ENCODE measurements at regions not wholly inside any gene's neighbourhood (a gene's known extent, or its start where the extent isn't known, plus 50 kb on each side); places are given as distances from the start of the nearest gene placed in this dataset.

GRCh38 chr3:18233987-18234716 is 191.0 kb downstream of the SATB1 start:
- H3K9me3 Mint-ChIP-seq (ENCODE audit: unreplicated experiment): peaks cover 2% of the 10 kb centered on the region
- no peaks in the 10 kb centered on the region for H3K36me3 Mint-ChIP-seq (ENCODE audit: unreplicated experiment)
- no peak for TF ChIP-seq CTCF (IDR thresholded peaks at IDR 0.05; ENCODE audit: partially characterized antibody, unreplicated experiment)
- peak overlapping the region; percentile 20 for H3K27ac Mint-ChIP-seq (ENCODE audit: unreplicated experiment)
- H3K27me3 Mint-ChIP-seq (ENCODE audit: unreplicated experiment): peaks cover 1% of the 10 kb centered on the region
- H3K4me1 Mint-ChIP-seq (ENCODE audit: low read depth, unreplicated experiment): peaks cover 19% of the 10 kb centered on the region
- H3K4me3 Mint-ChIP-seq (ENCODE audit: unreplicated experiment): no peak overlapping the region
- no peak for DNase-seq

- Mint-ChIP-seq H3K36me3 (ENCODE audit: unreplicated experiment) (no peaks in the 10 kb centered on the region), H3K4me1 (ENCODE audit: low read depth, unreplicated experiment) (peaks cover 4% of the 10 kb centered on the region), H3K9me3 (ENCODE audit: unreplicated experiment) (peaks cover 2% of the 10 kb centered on the region), H3K27me3 (ENCODE audit: unreplicated experiment) (peaks cover 1% of the 10 kb centered on the region), H3K4me3 (ENCODE audit: unreplicated experiment) (no peak overlapping the region), H3K27ac (ENCODE audit: unreplicated experiment) (no peak overlapping the region)
- no peak for TF ChIP-seq CTCF (IDR thresholded peaks at IDR 0.05; ENCODE audit: partially characterized antibody, unreplicated experiment)
- no peak for DNase-seq
These were observed 192.8 kb downstream of the SATB1 start for GRCh38 chr3:18232317-18232716.

- Mint-ChIP-seq H3K4me3 (ENCODE audit: unreplicated experiment) (no peak overlapping the region), H3K27me3 (ENCODE audit: unreplicated experiment) (peaks cover 2% of the 10 kb centered on the region), H3K4me1 (ENCODE audit: low read depth, unreplicated experiment) (peaks cover 6% of the 10 kb centered on the region), H3K36me3 (ENCODE audit: unreplicated experiment) (no peaks in the 10 kb centered on the region), H3K9me3 (ENCODE audit: unreplicated experiment) (no peaks in the 10 kb centered on the region), H3K27ac (ENCODE audit: unreplicated experiment) (no peak overlapping the region)
- no peak for DNase-seq
- no peak for TF ChIP-seq CTCF (IDR thresholded peaks at IDR 0.05; ENCODE audit: partially characterized antibody, unreplicated experiment)
These were observed 197.1 kb downstream of the SATB1 start for GRCh38 chr3:18228060-18228459.

GRCh38 chr3:18225709-18226108 is 199.4 kb downstream of the SATB1 start:
- DNase-seq: no peak
- Mint-ChIP-seq H3K27ac (ENCODE audit: unreplicated experiment) (no peak overlapping the region), H3K4me1 (ENCODE audit: low read depth, unreplicated experiment) (peaks cover 12% of the 10 kb centered on the region), H3K27me3 (ENCODE audit: unreplicated experiment) (peaks cover 2% of the 10 kb centered on the region), H3K4me3 (ENCODE audit: unreplicated experiment) (no peak overlapping the region), H3K36me3 (ENCODE audit: unreplicated experiment) (no peaks in the 10 kb centered on the region), H3K9me3 (ENCODE audit: unreplicated experiment) (no peaks in the 10 kb centered on the region)
- TF ChIP-seq CTCF (IDR thresholded peaks at IDR 0.05; ENCODE audit: partially characterized antibody, unreplicated experiment): no peak

- no peak for TF ChIP-seq CTCF (IDR thresholded peaks at IDR 0.05; ENCODE audit: partially characterized antibody, unreplicated experiment)
- no peak overlapping the region for H3K27ac Mint-ChIP-seq (ENCODE audit: unreplicated experiment)
- H3K36me3 Mint-ChIP-seq (ENCODE audit: unreplicated experiment): no peaks in the 10 kb centered on the region
These were observed 200.7 kb downstream of the SATB1 start for GRCh38 chr3:18224426-18224825.

More at GRCh38 chr3:18224426-18224825, 200.7 kb downstream of the SATB1 start:
- no peak overlapping the region for H3K4me3 Mint-ChIP-seq (ENCODE audit: unreplicated experiment)
- peaks cover 12% of the 10 kb centered on the region for H3K4me1 Mint-ChIP-seq (ENCODE audit: low read depth, unreplicated experiment)
- no peaks in the 10 kb centered on the region for H3K9me3 Mint-ChIP-seq (ENCODE audit: unreplicated experiment)
- no peak for DNase-seq
- peaks cover 2% of the 10 kb centered on the region for H3K27me3 Mint-ChIP-seq (ENCODE audit: unreplicated experiment)

All from glutamatergic neuron (in vitro differentiated cells).